H1 (cell line): ENCODE measurements at regions not wholly inside any gene's neighbourhood (a gene's known extent, or its start where the extent isn't known, plus 50 kb on each side); places are given as distances from the start of the nearest gene placed in this dataset.

ENCODE experiments used
- CBX8 ChIP-seq: fragments of 300-800, 300-1000 bp; sonication (generic); IDR thresholded peaks from 2 replicates; pipeline ENCODE4 v1.7.1; 2016; ENCODE audit warnings: low read depth, low read length, borderline replicate concordance
- CREB1 ChIP-seq: IDR thresholded peaks from 2 replicates; pipeline ENCODE4 v1.6.1; 2012; ENCODE audit warnings: inconsistent platforms
- CTBP2 ChIP-seq: IDR thresholded peaks from 2 replicates; pipeline ENCODE4 v1.7.0; 2011; ENCODE audit warnings: borderline replicate concordance, mild to moderate bottlenecking, moderate library complexity, mixed read lengths, low read length; ENCODE audit not compliant: insufficient read depth, insufficient read length
- EZH2 ChIP-seq: fragments of 200-600 bp; sonication (generic); IDR thresholded peaks from 2 replicates; pipeline ENCODE4 v1.7.1; 2012; ENCODE audit warnings: low read depth, mild to moderate bottlenecking, moderate library complexity, low read length, inconsistent platforms; ENCODE audit not compliant: severe bottlenecking
- NRF1 ChIP-seq: IDR thresholded peaks from 2 replicates; pipeline ENCODE4 v1.6.1; 2011; ENCODE audit warnings: mild to moderate bottlenecking, low read depth, low read length, improper control_type of control experiment
- SP4 ChIP-seq: IDR thresholded peaks from 2 replicates; pipeline ENCODE4 v1.6.1; 2012; ENCODE audit warnings: low read length, inconsistent platforms
- TCF12 ChIP-seq: IDR thresholded peaks from 2 replicates; pipeline ENCODE4 v1.6.1; 2011; ENCODE audit warnings: low read depth, mild to moderate bottlenecking, low read length
- TF ChIP-seq, protein P1 (sequence below): IDR thresholded peaks from 2 replicates; pipeline ENCODE4 v1.6.1; 2012; ENCODE audit warnings: inconsistent platforms

DNA sequence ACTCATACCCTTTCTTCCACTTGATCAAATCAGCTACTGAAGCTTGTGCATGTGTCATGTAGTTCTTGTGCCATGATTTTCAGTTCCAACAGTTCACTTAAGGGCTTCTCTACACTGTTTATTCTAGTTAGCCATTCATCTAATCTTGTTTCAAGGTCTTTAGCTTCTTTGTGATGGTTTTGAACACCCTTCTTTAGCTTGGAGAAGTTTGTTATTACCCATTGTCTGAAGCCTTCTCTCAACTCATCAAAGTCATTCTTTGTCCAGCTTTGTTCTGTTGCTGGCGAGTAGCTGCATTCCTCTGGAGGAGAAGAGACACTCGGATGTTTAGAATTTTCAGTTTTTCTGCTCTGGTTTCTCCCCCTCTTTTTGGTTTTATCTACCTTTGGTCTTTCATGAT lies 115.6 kb downstream of the KDM5D start:
- TF ChIP-seq TCF12: no peak
- TF ChIP-seq CTBP2: no peak
- TF ChIP-seq, protein P1, sequence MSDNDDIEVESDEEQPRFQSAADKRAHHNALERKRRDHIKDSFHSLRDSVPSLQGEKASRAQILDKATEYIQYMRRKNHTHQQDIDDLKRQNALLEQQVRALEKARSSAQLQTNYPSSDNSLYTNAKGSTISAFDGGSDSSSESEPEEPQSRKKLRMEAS: no peak
- TF ChIP-seq CREB1: no peak
- TF ChIP-seq EZH2: no peak
- no peak for TF ChIP-seq NRF1
- TF ChIP-seq CBX8: no peak
- no peak for TF ChIP-seq SP4
